OCI-LY7 (cell line): ENCODE measurements at regions not wholly inside any gene's neighbourhood (a gene's known extent, or its start where the extent isn't known, plus 50 kb on each side); places are given as distances from the start of the nearest gene placed in this dataset.

Experiments
- BruUV-seq: library from RNA; stranded (reverse); fragments of 400-500 nt; replicated peaks from 2 replicates; lab custom pipeline; 2021; lab: Mats Ljungman, UMichigan
- CTCF ChIA-PET: fragments of 300-600 bp; sonication (Branson Sonifier 250); formaldehyde crosslinking; loops from one replicate; lab custom pipeline; 2022; ENCODE audit warnings: antibody characterized with exemption; ENCODE audit not compliant: unreplicated experiment; lab: Charles Lee
- POLR2A ChIA-PET: fragments of 300-600 bp; sonication (Branson Sonifier 250); formaldehyde crosslinking; loops from one replicate; lab custom pipeline; 2022; ENCODE audit warnings: antibody characterized with exemption; lab: Charles Lee
- DNase-seq: peaks from one replicate; pipeline ENCODE4 v3.0.0-alpha.2; 2015; ENCODE audit warnings: low spot score
- H2AFZ ChIP-seq: fragments of 200-600 bp; sonication (generic), shearing (Covaris generic); 2 replicates; pipeline ENCODE4 v1.6.1; 2014; ENCODE audit warnings: mild to moderate bottlenecking, antibody characterized with exemption, low read length, moderate library complexity
- H3K27ac ChIP-seq: fragments of 200-600 bp; sonication (generic); 2 replicates; pipeline ENCODE4 v1.5.1; 2014; ENCODE audit warnings: mixed run types, low read depth, mild to moderate bottlenecking, moderate library complexity, low read length, inconsistent platforms; ENCODE audit not compliant: poor library complexity, severe bottlenecking
- H3K36me3 ChIP-seq: fragments of 200-600 bp; sonication (generic); 2 replicates; pipeline ENCODE4 v1.6.1; 2014; ENCODE audit warnings: mild to moderate bottlenecking, antibody characterized with exemption, low read length, moderate library complexity, mixed read lengths; ENCODE audit not compliant: insufficient read depth
- H3K4me1 ChIP-seq: fragments of 200-600 bp; sonication (generic); 2 replicates; pipeline ENCODE4 v1.5.1; 2014; ENCODE audit warnings: mild to moderate bottlenecking, low read length; ENCODE audit not compliant: insufficient read depth, poor library complexity, severe bottlenecking
- H3K4me2 ChIP-seq: fragments of 200-600 bp; sonication (generic); 2 replicates; pipeline ENCODE4 v1.6.1; 2014; ENCODE audit warnings: mild to moderate bottlenecking, low read length
- H3K4me3 ChIP-seq: fragments of 200-600 bp; sonication (generic); 2 replicates; pipeline ENCODE4 v1.5.1; 2014; ENCODE audit warnings: mild to moderate bottlenecking, low read depth, low read length; ENCODE audit not compliant: poor library complexity, severe bottlenecking
- H3K79me2 ChIP-seq: fragments of 200-600 bp; sonication (generic); 2 replicates; pipeline ENCODE4 v1.6.1; 2016; ENCODE audit warnings: low read depth, mild to moderate bottlenecking, low read length, moderate library complexity, mixed read lengths; ENCODE audit not compliant: insufficient read depth
- H3K9me2 ChIP-seq: fragments of 200-600 bp; sonication (generic); 2 replicates; pipeline ENCODE4 v1.6.1; 2016; ENCODE audit warnings: mild to moderate bottlenecking, low read length, mixed read lengths; ENCODE audit not compliant: insufficient read depth
- H3K9me3 ChIP-seq: fragments of 200-600 bp; sonication (generic); 2 replicates; pipeline ENCODE4 v1.6.1; 2014; ENCODE audit warnings: mild to moderate bottlenecking, mixed run types, low read length, mixed read lengths
- H4K20me1 ChIP-seq: fragments of 200-600 bp; sonication (generic); 2 replicates; pipeline ENCODE4 v1.6.1; 2014; ENCODE audit warnings: mild to moderate bottlenecking, antibody characterized with exemption, low read length, moderate library complexity, mixed read lengths; ENCODE audit not compliant: insufficient read depth
- EZH2phosphoT487 ChIP-seq: fragments of 200-600 bp; sonication (generic); IDR thresholded peaks from 2 replicates; pipeline ENCODE4 v1.6.1; 2018; ENCODE audit warnings: low read depth, borderline replicate concordance, mild to moderate bottlenecking, mixed run types, antibody characterized with exemption, low read length, moderate library complexity, mixed read lengths
- intact Hi-C: fragments of 100-400 bp; cut with micrococcal nuclease; formaldehyde crosslinking; loops from one replicate; pipeline ENCODE4 v1.10.0; 2022; ENCODE audit not compliant: unreplicated experiment
- TF ChIP-seq, protein P1 (sequence below): fragments of 200-600 bp; sonication (generic); conservative IDR thresholded peaks from 2 replicates; pipeline ENCODE4 v1.5.1; 2014; ENCODE audit warnings: mild to moderate bottlenecking, antibody characterized with exemption, low read length, moderate library complexity, mixed read lengths

GRCh38 chr5:18036531-18036930 lies 402.3 kb downstream of the TAF11L14 start:
- no peaks in the 10 kb centered on the region for H3K9me2 ChIP-seq
- H3K27ac ChIP-seq: no peak overlapping the region
- H2AFZ ChIP-seq: no peak overlapping the region
- BruUV-seq: no TSS peak
- DNase-seq: no peak
- intact Hi-C loops: no loop called here
- H3K4me1 ChIP-seq: no peaks in the 10 kb centered on the region
- H3K4me3 ChIP-seq: no peak overlapping the region
- no peak for TF ChIP-seq EZH2phosphoT487
- TF ChIP-seq, protein P1, sequence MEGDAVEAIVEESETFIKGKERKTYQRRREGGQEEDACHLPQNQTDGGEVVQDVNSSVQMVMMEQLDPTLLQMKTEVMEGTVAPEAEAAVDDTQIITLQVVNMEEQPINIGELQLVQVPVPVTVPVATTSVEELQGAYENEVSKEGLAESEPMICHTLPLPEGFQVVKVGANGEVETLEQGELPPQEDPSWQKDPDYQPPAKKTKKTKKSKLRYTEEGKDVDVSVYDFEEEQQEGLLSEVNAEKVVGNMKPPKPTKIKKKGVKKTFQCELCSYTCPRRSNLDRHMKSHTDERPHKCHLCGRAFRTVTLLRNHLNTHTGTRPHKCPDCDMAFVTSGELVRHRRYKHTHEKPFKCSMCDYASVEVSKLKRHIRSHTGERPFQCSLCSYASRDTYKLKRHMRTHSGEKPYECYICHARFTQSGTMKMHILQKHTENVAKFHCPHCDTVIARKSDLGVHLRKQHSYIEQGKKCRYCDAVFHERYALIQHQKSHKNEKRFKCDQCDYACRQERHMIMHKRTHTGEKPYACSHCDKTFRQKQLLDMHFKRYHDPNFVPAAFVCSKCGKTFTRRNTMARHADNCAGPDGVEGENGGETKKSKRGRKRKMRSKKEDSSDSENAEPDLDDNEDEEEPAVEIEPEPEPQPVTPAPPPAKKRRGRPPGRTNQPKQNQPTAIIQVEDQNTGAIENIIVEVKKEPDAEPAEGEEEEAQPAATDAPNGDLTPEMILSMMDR: no peak
- CTCF ChIA-PET: no interaction called here
- H3K4me2 ChIP-seq: no peak overlapping the region
- H3K79me2 ChIP-seq: no peaks in the 10 kb centered on the region
- POLR2A ChIA-PET: interaction anchor here (0.6 kb wide), 1 partner anchor 13 kb away, joined by 6 read pairs; no protein-coding TSS in a partner anchor
- no peaks in the 10 kb centered on the region for H3K9me3 ChIP-seq
- no peaks in the 10 kb centered on the region for H4K20me1 ChIP-seq
- no peaks in the 10 kb centered on the region for H3K36me3 ChIP-seq

- no peak for DNase-seq
- H3K4me2 ChIP-seq: no peak overlapping the region
- no peak overlapping the region for H3K27ac ChIP-seq
- no TSS peak for BruUV-seq
- POLR2A ChIA-PET: interaction anchor here (0.6 to 0.7 kb wide), 3 partner anchors 141 to 1172 kb away, joined by 3 to 8 read pairs (median 6); no protein-coding TSS in a partner anchor
- no peaks in the 10 kb centered on the region for H4K20me1 ChIP-seq
- H3K9me2 ChIP-seq: no peaks in the 10 kb centered on the region
- CTCF ChIA-PET: no interaction called here
- H3K79me2 ChIP-seq: no peaks in the 10 kb centered on the region
- no peak overlapping the region for H2AFZ ChIP-seq
- intact Hi-C loops: no loop called here
- no peaks in the 10 kb centered on the region for H3K4me1 ChIP-seq
- H3K4me3 ChIP-seq: no peak overlapping the region
- H3K36me3 ChIP-seq: no peaks in the 10 kb centered on the region
- H3K9me3 ChIP-seq: no peaks in the 10 kb centered on the region
- TF ChIP-seq, protein P1: no peak
- no peak for TF ChIP-seq EZH2phosphoT487
These were observed 403.5 kb downstream of the TAF11L14 start for GRCh38 chr5:18037718-18038117.

GRCh38 chr5:18043344-18043743 lies 409.1 kb downstream of the TAF11L14 start:
- H4K20me1 ChIP-seq: no peaks in the 10 kb centered on the region

More at GRCh38 chr5:18043344-18043743, 409.1 kb downstream of the TAF11L14 start:
- DNase-seq: no peak
- no peaks in the 10 kb centered on the region for H3K36me3 ChIP-seq
- CTCF ChIA-PET: no interaction called here
- H3K4me3 ChIP-seq: no peak overlapping the region
- H3K27ac ChIP-seq: no peak overlapping the region
- no TSS peak for BruUV-seq
- no peak for TF ChIP-seq EZH2phosphoT487
- TF ChIP-seq, protein P1: no peak
- H3K4me2 ChIP-seq: no peak overlapping the region
- POLR2A ChIA-PET: no interaction called here
- intact Hi-C loops: no loop called here
- H3K9me3 ChIP-seq: no peaks in the 10 kb centered on the region
- H3K9me2 ChIP-seq: no peaks in the 10 kb centered on the region
- no peaks in the 10 kb centered on the region for H3K4me1 ChIP-seq
- H3K79me2 ChIP-seq: no peaks in the 10 kb centered on the region
- H2AFZ ChIP-seq: no peak overlapping the region
